Jurkat, Clone E6-1 (cell line): ENCODE measurements at regions not wholly inside any gene's neighbourhood (a gene's known extent, or its start where the extent isn't known, plus 50 kb on each side); places are given as distances from the start of the nearest gene placed in this dataset.

Source experiments
- DNase-seq: peaks from one replicate; pipeline ENCODE4 v3.0.0-alpha.2; 2011; ENCODE audit warnings: low read depth, low spot score
- H3K4me3 ChIP-seq: 2 replicates; pipeline ENCODE4 v1.5.1; 2011; ENCODE audit warnings: mild to moderate bottlenecking, low read length, control low read depth, moderate library complexity

DNA sequence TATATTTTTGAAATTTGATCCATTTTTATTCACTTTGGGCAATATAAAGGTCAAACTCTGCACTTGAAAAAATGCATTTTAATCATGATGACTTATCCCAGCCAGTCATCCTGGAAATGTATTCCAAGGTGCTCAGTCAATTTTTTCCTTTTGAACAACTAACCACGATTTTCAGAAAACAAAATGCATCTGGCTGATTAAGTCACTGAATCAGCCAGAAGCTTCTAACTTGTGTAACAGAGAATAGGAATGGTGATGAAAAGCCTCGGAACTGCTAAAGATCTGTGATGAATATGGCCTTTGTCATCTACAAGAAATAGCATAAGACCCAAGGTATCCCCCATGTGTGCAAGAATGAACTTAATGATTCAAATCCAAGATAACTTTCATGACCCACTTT is 572.7 kb downstream of the EPHA4 start:
- H3K4me3 ChIP-seq = no peak overlapping the region
- no peak for DNase-seq

DNA sequence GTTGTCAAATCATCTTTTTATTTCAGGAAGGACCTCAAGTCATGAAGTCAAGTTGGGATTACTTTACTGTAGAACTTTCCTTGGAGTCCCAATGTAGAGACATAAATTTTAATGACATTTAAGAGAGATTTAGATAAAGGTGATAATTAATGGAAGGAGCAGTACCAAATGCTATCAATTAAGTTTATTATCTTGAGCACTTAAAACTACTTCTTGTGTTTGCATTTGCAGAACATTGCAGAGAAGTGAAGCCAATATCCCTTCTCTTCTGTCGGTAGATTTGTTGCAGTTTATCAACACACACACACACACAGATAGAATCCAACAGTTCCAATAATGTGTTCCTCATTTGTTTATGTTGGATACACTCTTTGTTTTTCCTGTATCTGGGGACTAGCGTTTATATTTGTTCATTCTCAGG is 570.7 kb downstream of the EPHA4 start:
- no peak overlapping the region for H3K4me3 ChIP-seq
- no peak for DNase-seq

- DNase-seq = no peak
- no peak overlapping the region for H3K4me3 ChIP-seq
Measured at GRCh38 chr2:221002101-221002685, 569.9 kb downstream of the EPHA4 start.

- H3K4me3 ChIP-seq = no peak overlapping the region
- DNase-seq = no peak
Measured at GRCh38 chr2:221005338-221005737, 566.8 kb downstream of the EPHA4 start.

DNA sequence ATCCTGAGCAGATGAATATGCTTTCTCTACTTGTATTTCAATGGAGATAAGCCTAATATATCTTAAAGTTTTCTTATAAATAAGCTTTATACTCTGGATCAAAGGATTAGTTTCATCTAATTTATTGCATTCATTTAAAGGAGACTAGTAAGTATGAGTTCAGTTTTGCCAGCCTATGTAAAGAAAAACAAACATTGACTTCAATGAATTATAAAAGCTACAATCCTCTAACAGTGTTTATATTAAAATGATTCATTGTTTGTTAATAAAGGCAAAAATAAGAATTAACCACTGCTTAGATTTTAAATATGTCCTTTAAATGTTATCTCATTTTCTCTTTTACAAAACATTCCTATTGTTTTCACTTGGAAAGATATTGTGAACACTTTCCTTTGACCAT is 566.0 kb downstream of the EPHA4 start:
- DNase-seq = no peak
- no peak overlapping the region for H3K4me3 ChIP-seq

DNA sequence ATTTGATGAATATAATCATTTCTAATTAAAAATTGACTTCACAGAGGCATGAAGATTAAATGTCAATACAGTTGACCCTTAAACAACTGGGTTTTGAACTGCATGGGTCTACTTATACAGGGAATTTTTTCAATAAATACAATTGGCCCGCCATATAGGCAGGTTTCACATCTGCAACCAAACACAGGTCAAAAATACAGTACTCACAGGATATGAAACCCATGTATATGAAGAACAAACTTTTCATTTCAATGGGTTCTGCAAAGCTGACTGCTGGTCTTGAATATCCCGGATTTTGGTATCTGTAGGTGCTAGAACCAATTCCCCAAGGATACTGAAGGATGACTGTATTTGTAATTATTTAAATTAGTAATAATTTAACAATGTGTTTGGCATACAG is 555.6 kb downstream of the EPHA4 start:
- H3K4me3 ChIP-seq = no peak overlapping the region
- DNase-seq = no peak

GRCh38 chr2:221018262-221018661 is 553.8 kb downstream of the EPHA4 start:
- no peak overlapping the region for H3K4me3 ChIP-seq
- no peak for DNase-seq

- DNase-seq = no peak
- no peak overlapping the region for H3K4me3 ChIP-seq
Measured at GRCh38 chr2:221019668-221020067, 552.4 kb downstream of the EPHA4 start.

- no peak overlapping the region for H3K4me3 ChIP-seq
- DNase-seq = no peak
Measured at GRCh38 chr2:221022554-221022953, 549.5 kb downstream of the EPHA4 start.

GRCh38 chr2:221025398-221025797 is 546.7 kb downstream of the EPHA4 start:
- no peak for DNase-seq
- no peak overlapping the region for H3K4me3 ChIP-seq

GRCh38 chr2:221034026-221034701 is 537.9 kb downstream of the EPHA4 start:
- H3K4me3 ChIP-seq = no peak overlapping the region
- DNase-seq = no peak

DNA sequence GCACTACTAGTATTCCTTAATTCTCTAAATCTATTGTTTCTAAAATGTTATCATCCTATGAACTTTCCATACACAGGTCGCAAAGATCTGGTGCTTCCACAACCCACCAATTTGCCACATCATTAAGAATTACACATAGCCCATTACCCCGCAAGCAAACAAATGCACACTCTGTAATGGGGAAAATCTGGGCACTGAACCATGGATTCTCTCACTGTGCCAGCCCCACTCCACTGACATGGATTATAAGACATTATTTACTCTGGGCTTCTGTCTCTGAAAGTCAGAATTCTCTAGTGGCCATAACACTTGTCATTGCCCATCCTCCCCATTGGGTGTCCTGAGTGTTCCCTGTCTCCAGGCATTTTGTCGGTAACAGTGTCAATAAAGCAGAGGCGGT is 537.1 kb downstream of the EPHA4 start:
- no peak overlapping the region for H3K4me3 ChIP-seq
- no peak for DNase-seq

GRCh38 chr2:221042926-221043325 is 529.2 kb downstream of the EPHA4 start:
- no peak for DNase-seq

DNA sequence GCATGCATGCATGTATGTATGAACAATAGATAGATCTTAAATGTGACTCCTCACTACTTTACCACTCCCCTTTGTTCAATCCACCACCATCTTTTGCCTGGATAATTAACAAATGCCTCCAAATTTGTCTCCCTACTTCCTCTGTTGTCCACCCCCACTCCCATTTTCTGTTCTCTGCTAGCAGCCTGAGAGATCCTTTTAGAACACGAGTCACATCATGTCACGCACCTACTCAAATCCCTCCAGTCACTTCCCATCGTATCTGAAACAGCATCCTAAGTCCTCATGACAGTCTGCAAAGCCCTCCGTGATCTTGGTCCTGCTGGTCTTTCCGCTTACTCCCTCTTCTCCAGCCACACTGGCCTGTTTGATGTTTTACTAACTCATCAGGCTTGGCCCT is 527.3 kb downstream of the EPHA4 start:
- DNase-seq = no peak
- no peak overlapping the region for H3K4me3 ChIP-seq

More at GRCh38 chr2:221042926-221043325, 529.2 kb downstream of the EPHA4 start:
- no peak overlapping the region for H3K4me3 ChIP-seq

- no peak for DNase-seq
Measured at GRCh38 chr2:221050020-221050795, 521.9 kb downstream of the EPHA4 start.

DNA sequence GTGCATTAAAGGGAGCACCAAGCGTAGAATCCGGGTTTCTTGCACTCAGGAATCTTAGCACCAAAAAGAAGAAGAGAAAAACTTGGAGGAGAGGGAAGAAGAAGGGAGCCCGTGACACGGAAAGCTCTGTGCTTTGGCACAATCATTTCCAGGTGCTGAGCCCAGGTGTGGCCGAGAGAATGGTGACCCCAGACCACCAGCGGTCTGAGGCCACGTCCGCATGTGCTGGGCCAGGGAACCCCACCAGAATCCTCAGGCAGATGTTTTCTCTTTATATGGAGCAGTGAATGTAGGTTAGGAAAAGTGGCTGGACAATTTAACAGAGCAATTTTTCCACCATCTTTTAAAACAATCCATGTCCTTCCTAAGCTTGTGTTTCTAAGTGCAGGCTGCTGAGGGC is 520.9 kb downstream of the EPHA4 start:
- no peak overlapping the region for H3K4me3 ChIP-seq
- no peak for DNase-seq

More at GRCh38 chr2:221050020-221050795, 521.9 kb downstream of the EPHA4 start:
- no peak overlapping the region for H3K4me3 ChIP-seq

GRCh38 chr2:221060376-221060775 is 511.7 kb downstream of the EPHA4 start:
- no peak for DNase-seq
- no peak overlapping the region for H3K4me3 ChIP-seq

- DNase-seq = no peak
- no peak overlapping the region for H3K4me3 ChIP-seq
Measured at GRCh38 chr2:221063568-221063967, 508.5 kb downstream of the EPHA4 start.

DNA sequence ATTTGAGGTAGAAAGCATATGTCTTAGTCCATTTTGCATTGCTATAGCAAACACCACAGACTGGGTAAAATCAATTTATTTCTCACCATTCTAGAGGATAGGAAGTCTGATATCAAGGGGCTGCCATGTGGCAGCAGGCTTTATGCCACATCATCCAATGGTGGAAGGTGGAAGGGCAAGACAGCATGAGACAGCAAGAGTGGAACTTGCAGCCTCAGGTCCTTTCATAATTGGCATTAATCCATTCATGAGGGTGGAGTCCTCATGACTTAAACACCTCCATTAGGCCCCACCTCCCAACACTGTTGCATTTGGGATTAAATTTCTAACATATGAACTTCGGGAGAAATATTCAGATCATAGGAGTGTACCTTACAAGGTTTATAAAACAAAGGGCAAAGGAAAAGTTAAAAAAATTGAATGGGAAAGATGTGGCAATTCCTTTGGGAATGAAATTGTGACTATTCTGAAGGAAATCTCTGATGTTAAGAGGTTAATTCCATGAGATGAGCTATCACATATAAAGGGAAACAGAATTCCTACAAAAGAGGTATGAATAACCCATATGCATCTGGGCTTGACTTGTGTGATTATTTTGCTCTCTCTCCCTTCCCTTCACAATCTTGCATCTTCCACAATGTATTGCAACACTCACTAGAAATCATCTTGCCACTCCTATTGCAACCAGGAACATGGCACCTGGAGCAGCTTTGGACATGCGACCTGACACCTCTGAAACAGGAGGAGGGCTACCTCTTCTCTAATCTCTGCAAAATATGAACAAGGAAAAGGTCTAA is 507.8 kb downstream of the EPHA4 start:
- H3K4me3 ChIP-seq = no peak overlapping the region
- no peak for DNase-seq

DNA sequence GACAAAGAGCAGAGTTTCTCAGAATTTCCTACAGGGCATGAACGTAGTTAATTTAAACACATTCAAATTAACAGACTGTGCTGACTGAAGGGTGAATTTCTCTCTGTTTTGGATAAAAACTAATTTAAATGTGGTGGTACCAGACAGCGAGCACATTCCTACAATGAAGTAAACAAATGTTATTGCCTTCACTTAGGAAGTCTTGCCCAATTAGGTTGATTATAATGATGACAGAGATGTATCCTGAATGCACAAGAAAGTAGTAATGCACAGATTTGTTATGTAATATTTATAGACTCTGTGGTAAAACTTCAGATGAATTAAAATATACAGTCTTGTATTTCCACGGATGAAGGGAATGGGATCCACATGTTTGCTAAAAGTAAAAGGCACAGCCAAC is 507.2 kb downstream of the EPHA4 start:
- DNase-seq = no peak
- no peak overlapping the region for H3K4me3 ChIP-seq
